SU-DHL-6 (cell line): ENCODE measurements at regions not wholly inside any gene's neighbourhood (a gene's known extent, or its start where the extent isn't known, plus 50 kb on each side); places are given as distances from the start of the nearest gene placed in this dataset.

ENCODE experiments used
- EZH2phosphoT487 ChIP-seq: fragments of 200-600 bp; sonication (generic), shearing (Covaris generic); conservative IDR thresholded peaks from 2 replicates; pipeline ENCODE4 v1.6.1; 2018; ENCODE audit warnings: mild to moderate bottlenecking, antibody characterized with exemption, low read length, moderate library complexity, mixed read lengths
- TF ChIP-seq, protein P1 (sequence below): fragments of 200-600 bp; sonication (generic); IDR thresholded peaks from one replicate; pipeline ENCODE4 v1.5.1; 2017; ENCODE audit warnings: antibody characterized with exemption, mild to moderate bottlenecking, low read length, moderate library complexity; ENCODE audit not compliant: insufficient read depth, poor library complexity, severe bottlenecking

DNA sequence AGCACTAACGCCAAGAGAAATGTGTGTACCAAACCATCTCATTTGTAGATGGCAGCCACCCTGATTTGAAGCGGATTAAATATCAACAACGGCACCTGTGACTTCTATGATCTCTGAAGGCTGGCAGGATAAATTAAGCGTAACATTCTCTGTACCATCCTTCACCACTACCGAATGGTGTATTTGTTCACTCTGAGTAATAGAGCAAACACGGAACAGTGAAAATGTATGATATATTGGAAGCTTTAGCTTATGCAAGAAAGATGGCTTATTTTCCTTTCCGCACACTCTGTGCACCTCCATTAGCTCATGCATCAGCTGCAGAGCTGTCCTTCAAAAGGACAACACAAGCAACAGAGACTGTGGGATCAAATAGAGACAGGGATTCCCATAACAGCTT, 431.1 kb downstream of the PRELID2 start:
- TF ChIP-seq, protein P1, sequence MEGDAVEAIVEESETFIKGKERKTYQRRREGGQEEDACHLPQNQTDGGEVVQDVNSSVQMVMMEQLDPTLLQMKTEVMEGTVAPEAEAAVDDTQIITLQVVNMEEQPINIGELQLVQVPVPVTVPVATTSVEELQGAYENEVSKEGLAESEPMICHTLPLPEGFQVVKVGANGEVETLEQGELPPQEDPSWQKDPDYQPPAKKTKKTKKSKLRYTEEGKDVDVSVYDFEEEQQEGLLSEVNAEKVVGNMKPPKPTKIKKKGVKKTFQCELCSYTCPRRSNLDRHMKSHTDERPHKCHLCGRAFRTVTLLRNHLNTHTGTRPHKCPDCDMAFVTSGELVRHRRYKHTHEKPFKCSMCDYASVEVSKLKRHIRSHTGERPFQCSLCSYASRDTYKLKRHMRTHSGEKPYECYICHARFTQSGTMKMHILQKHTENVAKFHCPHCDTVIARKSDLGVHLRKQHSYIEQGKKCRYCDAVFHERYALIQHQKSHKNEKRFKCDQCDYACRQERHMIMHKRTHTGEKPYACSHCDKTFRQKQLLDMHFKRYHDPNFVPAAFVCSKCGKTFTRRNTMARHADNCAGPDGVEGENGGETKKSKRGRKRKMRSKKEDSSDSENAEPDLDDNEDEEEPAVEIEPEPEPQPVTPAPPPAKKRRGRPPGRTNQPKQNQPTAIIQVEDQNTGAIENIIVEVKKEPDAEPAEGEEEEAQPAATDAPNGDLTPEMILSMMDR, result no peak
- TF ChIP-seq EZH2phosphoT487, result no peak
